ENCODE measurements at regions not wholly inside any gene's neighbourhood (a gene's known extent, or its start where the extent isn't known, plus 50 kb on each side); places are given as distances from the start of the nearest gene placed in this dataset.

DNA sequence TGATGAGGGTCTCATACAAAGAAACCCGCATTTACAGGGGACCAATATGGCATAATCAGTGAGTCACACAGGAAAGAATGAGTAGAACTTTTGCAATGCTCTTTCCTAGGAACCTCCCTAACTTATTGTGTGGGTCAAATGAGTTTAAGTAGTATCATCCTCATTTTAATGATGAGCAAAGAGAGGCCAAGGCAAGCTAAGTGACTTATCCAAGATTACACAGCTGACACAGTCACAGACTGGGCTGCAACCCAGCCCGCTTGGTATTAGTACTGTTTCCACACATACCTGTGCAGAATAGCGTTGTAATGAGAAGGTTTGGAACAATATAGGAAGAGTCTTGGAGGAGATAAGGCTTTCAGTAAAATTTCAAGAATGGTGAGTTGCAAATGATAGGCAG lies 91.0 kb upstream of the PPP1R2C start:
- no peak overlapping the region for H4K8ac ChIP-seq (ENCODE audit: low read length)
- no peak overlapping the region for H3K14ac ChIP-seq (ENCODE audit: low read length in 2 of 2)

DNA sequence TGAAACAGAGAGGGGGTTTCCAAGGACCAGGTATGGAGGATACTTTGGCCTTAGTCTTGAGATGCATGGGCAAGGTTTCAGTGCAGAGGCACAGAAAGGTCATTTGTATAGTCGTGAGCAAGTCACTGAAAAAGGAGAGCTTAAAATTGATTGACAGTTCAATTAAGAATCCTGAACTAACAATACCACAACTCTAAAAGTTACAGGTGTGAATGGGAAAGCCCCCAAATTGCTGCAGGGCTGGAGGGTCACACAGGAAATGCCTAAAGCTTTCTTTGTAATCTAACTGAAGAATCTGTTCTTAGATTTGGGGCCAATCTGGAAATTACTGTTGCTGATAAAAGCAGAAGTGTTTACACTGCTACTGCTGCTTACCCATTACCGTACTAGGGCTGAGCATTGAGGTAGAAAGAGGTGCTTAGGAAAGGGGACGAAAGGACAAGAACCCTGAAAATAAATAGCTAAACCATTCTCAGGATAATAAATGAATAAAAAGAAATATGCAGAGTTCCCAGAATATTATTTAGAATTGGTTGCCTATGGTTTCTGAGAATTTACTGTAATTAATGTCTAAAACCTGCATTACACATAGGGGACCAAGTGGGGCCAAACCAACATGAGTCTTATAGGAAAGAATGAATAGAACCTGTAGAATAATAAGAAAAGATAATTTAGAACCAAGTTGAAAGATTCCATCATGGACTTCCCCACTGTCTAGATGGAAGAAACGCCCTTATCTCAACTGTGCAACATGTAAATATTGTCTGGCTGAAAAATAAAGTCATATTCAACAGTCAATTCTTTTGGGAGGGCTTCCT lies 91.9 kb upstream of the PPP1R2C start:
- no peak overlapping the region for H2BK12ac ChIP-seq (ENCODE audit: low read length in 2 of 2)
- H3K9me3 ChIP-seq (ENCODE audit: control insufficient read depth, low read length) = no peaks in the 10 kb centered on the region
- no peak overlapping the region for H2BK120ac ChIP-seq (ENCODE audit: low read depth, low read length)
- no peaks in the 10 kb centered on the region for H3K27me3 ChIP-seq (ENCODE audit: control insufficient read depth in 1 of 2, insufficient read depth in 1 of 2, low read length in 2 of 2)
- no peak overlapping the region for H3K23ac ChIP-seq (ENCODE audit: low read length in 2 of 2)
- 100% methylated on average over 1 of the region's 4 CpGs for WGBS
- H3K36me3 ChIP-seq (ENCODE audit: control insufficient read depth in 1 of 2, insufficient read depth in 2 of 2, low read depth in 1 of 2, low read length in 2 of 2) = no peaks in the 10 kb centered on the region
- no peak overlapping the region for H3K9ac ChIP-seq (ENCODE audit: low read length)
- no peak overlapping the region for H3K4me2 ChIP-seq (ENCODE audit: low read length, poor library complexity, severe bottlenecking)
- no peak overlapping the region for H2BK15ac ChIP-seq (ENCODE audit: low read depth, poor library complexity, severe bottlenecking)
- no peak for DNase-seq
- no peak overlapping the region for H4K8ac ChIP-seq (ENCODE audit: low read length)
- H3K4me3 ChIP-seq (ENCODE audit: insufficient read depth in 1 of 2, low read depth in 1 of 2, low read length in 2 of 2) = no peak overlapping the region
- no peaks in the 10 kb centered on the region for H3K4me1 ChIP-seq (ENCODE audit: control insufficient read depth, insufficient read depth, low read depth, low read length)
- no peak overlapping the region for H3K18ac ChIP-seq (ENCODE audit: low read depth in 1 of 2, low read length in 2 of 2)
- no peak overlapping the region for H3K14ac ChIP-seq (ENCODE audit: low read length in 2 of 2)
- H4K91ac ChIP-seq (ENCODE audit: low read length) = no peak overlapping the region
- H3K27ac ChIP-seq (ENCODE audit: low read length, poor library complexity, severe bottlenecking) = no peak overlapping the region
- no peak overlapping the region for H3K4ac ChIP-seq (ENCODE audit: low read depth in 1 of 2, low read length in 2 of 2)
- no peak overlapping the region for H2BK5ac ChIP-seq (ENCODE audit: low read depth, low read length, poor library complexity, severe bottlenecking)
- H2AK5ac ChIP-seq (ENCODE audit: low read length, severe bottlenecking) = no peak overlapping the region
- no peak overlapping the region for H2AFZ ChIP-seq (ENCODE audit: low read depth, low read length)
- H3K79me1 ChIP-seq (replicated peaks; ENCODE audit: low read length, poor library complexity, severe bottlenecking) = no peaks in the 10 kb centered on the region

More for the DNA sequence above, 91.0 kb upstream of the PPP1R2C start:
- Histone ChIP-seq H2AK5ac (ENCODE audit: low read length, severe bottlenecking) (no peak overlapping the region), H3K4me2 (ENCODE audit: low read length, poor library complexity, severe bottlenecking) (no peak overlapping the region), H2BK5ac (ENCODE audit: low read depth, low read length, poor library complexity, severe bottlenecking) (no peak overlapping the region), H3K23ac (ENCODE audit: low read length in 2 of 2) (no peak overlapping the region), H3K9me3 (ENCODE audit: control insufficient read depth, low read length) (no peaks in the 10 kb centered on the region), H3K36me3 (ENCODE audit: control insufficient read depth in 1 of 2, insufficient read depth in 2 of 2, low read depth in 1 of 2, low read length in 2 of 2) (no peaks in the 10 kb centered on the region), H4K91ac (ENCODE audit: low read length) (no peak overlapping the region), H2BK120ac (ENCODE audit: low read depth, low read length) (no peak overlapping the region), H3K79me1 (replicated peaks; ENCODE audit: low read length, poor library complexity, severe bottlenecking) (no peaks in the 10 kb centered on the region), H3K27ac (ENCODE audit: low read length, poor library complexity, severe bottlenecking) (no peak overlapping the region), H3K27me3 (ENCODE audit: control insufficient read depth in 1 of 2, insufficient read depth in 1 of 2, low read length in 2 of 2) (no peaks in the 10 kb centered on the region), H2BK12ac (ENCODE audit: low read length in 2 of 2) (no peak overlapping the region), H3K4me1 (ENCODE audit: control insufficient read depth, insufficient read depth, low read depth, low read length) (no peaks in the 10 kb centered on the region), H2AFZ (ENCODE audit: low read depth, low read length) (no peak overlapping the region), H3K4ac (ENCODE audit: low read depth in 1 of 2, low read length in 2 of 2) (no peak overlapping the region), H3K9ac (ENCODE audit: low read length) (no peak overlapping the region), H3K4me3 (ENCODE audit: insufficient read depth in 1 of 2, low read depth in 1 of 2, low read length in 2 of 2) (no peak overlapping the region), H3K18ac (ENCODE audit: low read depth in 1 of 2, low read length in 2 of 2) (no peak overlapping the region), H2BK15ac (ENCODE audit: low read depth, poor library complexity, severe bottlenecking) (no peak overlapping the region)
- 88% methylated on average over 2 of the region's 3 CpGs for WGBS
- DNase-seq = no peak

DNA sequence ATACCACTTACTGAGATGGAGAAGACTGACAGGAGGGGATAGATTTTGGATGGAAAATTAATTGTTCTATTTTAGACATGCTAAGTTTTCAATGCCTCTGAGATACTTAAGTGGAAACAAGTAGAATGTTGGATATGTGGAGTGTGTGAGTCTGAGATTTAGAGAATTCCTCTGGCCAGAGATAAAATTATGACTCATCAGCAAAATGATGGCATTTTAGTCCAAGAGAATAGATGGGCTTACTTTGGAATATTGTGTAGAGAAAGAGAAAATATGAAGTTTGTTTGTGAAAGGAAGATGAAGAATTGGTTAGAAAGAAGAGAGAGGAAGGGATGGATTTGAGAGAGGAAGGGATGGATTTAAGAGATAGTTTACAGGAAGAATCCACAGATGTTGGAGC lies 108.6 kb upstream of the PPP1R2C start:
- Histone ChIP-seq H4K91ac (ENCODE audit: low read length) (no peak overlapping the region), H3K23ac (ENCODE audit: low read length in 2 of 2) (no peak overlapping the region), H2BK15ac (ENCODE audit: low read depth, poor library complexity, severe bottlenecking) (no peak overlapping the region), H3K4me3 (ENCODE audit: insufficient read depth in 1 of 2, low read depth in 1 of 2, low read length in 2 of 2) (no peak overlapping the region), H3K9ac (ENCODE audit: low read length) (no peak overlapping the region), H3K18ac (ENCODE audit: low read depth in 1 of 2, low read length in 2 of 2) (no peak overlapping the region), H3K36me3 (ENCODE audit: control insufficient read depth in 1 of 2, insufficient read depth in 2 of 2, low read depth in 1 of 2, low read length in 2 of 2) (no peaks in the 10 kb centered on the region), H3K14ac (ENCODE audit: low read length in 2 of 2) (no peak overlapping the region), H3K27ac (ENCODE audit: low read length, poor library complexity, severe bottlenecking) (no peak overlapping the region), H2BK12ac (ENCODE audit: low read length in 2 of 2) (no peak overlapping the region), H2AFZ (ENCODE audit: low read depth, low read length) (no peak overlapping the region), H3K4me2 (ENCODE audit: low read length, poor library complexity, severe bottlenecking) (no peak overlapping the region), H3K9me3 (ENCODE audit: control insufficient read depth, low read length) (peaks cover 4% of the 10 kb centered on the region), H3K4me1 (ENCODE audit: control insufficient read depth, insufficient read depth, low read depth, low read length) (no peaks in the 10 kb centered on the region), H3K27me3 (ENCODE audit: control insufficient read depth in 1 of 2, insufficient read depth in 1 of 2, low read length in 2 of 2) (peaks cover 0 to 7% of the 10 kb centered on the region in 2 experiments), H4K8ac (ENCODE audit: low read length) (no peak overlapping the region), H3K4ac (ENCODE audit: low read depth in 1 of 2, low read length in 2 of 2) (no peak overlapping the region), H2BK5ac (ENCODE audit: low read depth, low read length, poor library complexity, severe bottlenecking) (no peak overlapping the region), H2AK5ac (ENCODE audit: low read length, severe bottlenecking) (no peak overlapping the region), H3K79me1 (replicated peaks; ENCODE audit: low read length, poor library complexity, severe bottlenecking) (no peaks in the 10 kb centered on the region), H2BK120ac (ENCODE audit: low read depth, low read length) (no peak overlapping the region)
- no peak for DNase-seq

- Histone ChIP-seq H2AK5ac (ENCODE audit: low read length, severe bottlenecking) (no peak overlapping the region), H3K4ac (ENCODE audit: low read depth in 1 of 2, low read length in 2 of 2) (no peak overlapping the region), H3K79me1 (replicated peaks; ENCODE audit: low read length, poor library complexity, severe bottlenecking) (no peaks in the 10 kb centered on the region), H2BK12ac (ENCODE audit: low read length in 2 of 2) (no peak overlapping the region), H3K4me3 (ENCODE audit: insufficient read depth in 1 of 2, low read depth in 1 of 2, low read length in 2 of 2) (no peak overlapping the region), H3K23ac (ENCODE audit: low read length in 2 of 2) (no peak overlapping the region), H3K18ac (ENCODE audit: low read depth in 1 of 2, low read length in 2 of 2) (no peak overlapping the region), H3K27ac (ENCODE audit: low read length, poor library complexity, severe bottlenecking) (no peak overlapping the region), H2AFZ (ENCODE audit: low read depth, low read length) (no peak overlapping the region), H2BK5ac (ENCODE audit: low read depth, low read length, poor library complexity, severe bottlenecking) (no peak overlapping the region), H3K36me3 (ENCODE audit: control insufficient read depth in 1 of 2, insufficient read depth in 2 of 2, low read depth in 1 of 2, low read length in 2 of 2) (no peaks in the 10 kb centered on the region), H2BK15ac (ENCODE audit: low read depth, poor library complexity, severe bottlenecking) (no peak overlapping the region), H3K4me1 (ENCODE audit: control insufficient read depth, insufficient read depth, low read depth, low read length) (peaks cover 1% of the 10 kb centered on the region), H3K14ac (ENCODE audit: low read length in 2 of 2) (no peak overlapping the region), H4K91ac (ENCODE audit: low read length) (no peak overlapping the region), H3K27me3 (ENCODE audit: control insufficient read depth in 1 of 2, insufficient read depth in 1 of 2, low read length in 2 of 2) (no peaks in the 10 kb centered on the region), H3K4me2 (ENCODE audit: low read length, poor library complexity, severe bottlenecking) (no peak overlapping the region), H3K9ac (ENCODE audit: low read length) (no peak overlapping the region), H3K9me3 (ENCODE audit: control insufficient read depth, low read length) (no peaks in the 10 kb centered on the region), H4K8ac (ENCODE audit: low read length) (no peak overlapping the region), H2BK120ac (ENCODE audit: low read depth, low read length) (no peak overlapping the region)
- DNase-seq = peak; percentile 33
- WGBS = no CpG with 5 or more reads among the region's 1 CpG
Observed at GRCh38 chrX:42900947-42901346, 123.0 kb upstream of the PPP1R2C start.
